ENCODE measurements at regions not wholly inside any gene's neighbourhood (a gene's known extent, or its start where the extent isn't known, plus 50 kb on each side); places are given as distances from the start of the nearest gene placed in this dataset.

DNA sequence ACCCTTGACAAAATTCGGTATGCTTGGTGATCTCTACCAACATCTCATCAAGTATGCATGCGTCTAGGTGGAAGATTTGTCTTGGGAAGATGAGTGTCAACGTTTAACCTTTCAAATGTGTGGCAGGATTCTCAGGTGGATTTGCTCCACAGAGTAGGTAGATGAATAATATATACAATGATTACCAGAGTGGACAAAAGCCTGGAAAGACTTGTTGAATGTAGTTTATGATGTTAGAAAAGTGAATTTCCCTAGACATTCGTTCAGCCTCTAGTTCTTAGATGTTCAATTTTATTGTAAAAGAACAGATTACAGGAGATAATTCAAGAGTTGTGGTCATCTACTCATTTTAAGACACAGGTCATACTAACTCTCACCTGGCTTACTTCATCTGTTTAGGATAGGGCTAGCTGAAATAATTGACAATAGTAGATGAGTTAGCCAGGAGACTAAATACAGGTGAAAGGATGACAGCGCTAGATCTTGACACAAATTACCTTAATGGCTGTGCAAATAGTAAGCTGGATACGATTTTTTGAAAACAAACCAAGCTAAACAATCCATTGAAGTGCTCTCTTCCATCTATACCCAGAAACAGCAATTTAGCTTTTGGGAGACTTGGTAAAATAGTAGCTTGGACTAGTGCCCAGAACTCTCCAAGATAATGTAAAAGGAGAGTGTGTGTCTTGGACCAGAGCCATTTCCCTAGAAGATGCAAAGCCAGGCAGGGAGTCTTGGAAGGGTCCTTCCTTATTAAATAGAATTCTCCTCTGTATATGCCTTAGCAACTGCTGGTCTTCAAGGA is 168.0 kb downstream of the DACT1 start:
- Histone ChIP-seq H3K4me3 (no peak overlapping the region), H3K4me1 (peaks cover 0 to 4% of the 10 kb centered on the region in 2 donors), H3K36me3 (no peaks in the 10 kb centered on the region), H3K27me3 (no peaks in the 10 kb centered on the region), H3K9me3 (no peaks in the 10 kb centered on the region), H3K27ac (no peak overlapping the region)
- DNase-seq, result no peak
- ATAC-seq, result no peak
- intact Hi-C loops (cut with DNase I; ENCODE audit: low total_unique reads) (no loop called here), in situ Hi-C loops (cut with MboI; ENCODE audit: low sequenced_read_pairs in 4 of 4) (no loop called here)
- TF ChIP-seq, protein P1, sequence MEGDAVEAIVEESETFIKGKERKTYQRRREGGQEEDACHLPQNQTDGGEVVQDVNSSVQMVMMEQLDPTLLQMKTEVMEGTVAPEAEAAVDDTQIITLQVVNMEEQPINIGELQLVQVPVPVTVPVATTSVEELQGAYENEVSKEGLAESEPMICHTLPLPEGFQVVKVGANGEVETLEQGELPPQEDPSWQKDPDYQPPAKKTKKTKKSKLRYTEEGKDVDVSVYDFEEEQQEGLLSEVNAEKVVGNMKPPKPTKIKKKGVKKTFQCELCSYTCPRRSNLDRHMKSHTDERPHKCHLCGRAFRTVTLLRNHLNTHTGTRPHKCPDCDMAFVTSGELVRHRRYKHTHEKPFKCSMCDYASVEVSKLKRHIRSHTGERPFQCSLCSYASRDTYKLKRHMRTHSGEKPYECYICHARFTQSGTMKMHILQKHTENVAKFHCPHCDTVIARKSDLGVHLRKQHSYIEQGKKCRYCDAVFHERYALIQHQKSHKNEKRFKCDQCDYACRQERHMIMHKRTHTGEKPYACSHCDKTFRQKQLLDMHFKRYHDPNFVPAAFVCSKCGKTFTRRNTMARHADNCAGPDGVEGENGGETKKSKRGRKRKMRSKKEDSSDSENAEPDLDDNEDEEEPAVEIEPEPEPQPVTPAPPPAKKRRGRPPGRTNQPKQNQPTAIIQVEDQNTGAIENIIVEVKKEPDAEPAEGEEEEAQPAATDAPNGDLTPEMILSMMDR (IDR thresholded peaks at IDR 0.05 in 4 of 5, conservative IDR thresholded peaks at IDR 0.05 in 1 of 5), result no peak
- no peak for TF ChIP-seq POLR2A (IDR thresholded peaks at IDR 0.05)

DNA sequence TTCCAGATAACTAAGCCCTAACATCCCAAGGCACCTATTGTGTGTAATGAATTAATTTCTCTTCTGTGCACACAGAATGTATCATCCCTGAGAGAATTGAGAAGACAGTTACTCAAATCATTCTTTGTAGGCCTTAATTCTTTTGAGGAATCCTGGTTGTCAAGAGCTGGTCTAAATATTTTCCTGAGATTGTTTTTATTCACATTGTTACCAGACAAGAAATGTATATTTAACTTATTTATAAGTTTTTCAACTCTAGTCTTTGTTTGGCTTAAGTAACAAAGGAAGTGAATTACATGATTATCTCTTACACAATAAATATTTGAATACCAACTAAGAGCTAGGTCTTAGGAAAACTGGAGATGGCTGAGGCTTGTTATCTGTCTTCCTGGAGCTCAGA is 169.4 kb downstream of the DACT1 start:
- peaks cover 4 to 10% of the 10 kb centered on the region in 2 donors for H3K4me1 ChIP-seq
- TF ChIP-seq, protein P1 (IDR thresholded peaks at IDR 0.05 in 4 of 5, conservative IDR thresholded peaks at IDR 0.05 in 1 of 5), result no peak
- TF ChIP-seq POLR2A (IDR thresholded peaks at IDR 0.05), result no peak
- ATAC-seq (no peak), DNase-seq (no peak)
- no peaks in the 10 kb centered on the region for H3K36me3 ChIP-seq
- no peaks in the 10 kb centered on the region for H3K9me3 ChIP-seq
- no peak overlapping the region for H3K4me3 ChIP-seq
- H3K27ac ChIP-seq, result no peak overlapping the region
- intact Hi-C loops (cut with DNase I; ENCODE audit: low total_unique reads), result no loop called here
- no peaks in the 10 kb centered on the region for H3K27me3 ChIP-seq
- in situ Hi-C loops (cut with MboI; ENCODE audit: low sequenced_read_pairs in 4 of 4), result no loop called here

DNA sequence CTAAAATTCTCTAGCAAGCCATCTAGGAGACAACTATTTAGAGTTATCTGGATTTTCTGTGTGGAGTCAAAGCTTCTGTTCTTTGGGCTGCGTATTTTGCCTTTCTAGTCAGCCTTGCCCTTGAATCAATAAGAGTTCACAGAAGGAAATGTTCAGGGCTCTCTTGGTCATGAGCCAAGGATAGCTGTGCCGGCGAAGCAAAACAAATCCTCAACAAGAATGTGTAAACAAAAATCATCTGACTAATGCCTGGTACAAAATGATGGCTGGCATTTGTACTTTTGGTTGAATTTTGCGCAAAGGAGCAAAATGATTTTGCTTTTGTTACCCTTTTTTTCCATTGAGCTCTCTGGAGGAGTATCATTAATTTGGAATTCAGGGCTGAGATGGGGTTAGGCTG is 171.1 kb downstream of the DACT1 start:
- Histone ChIP-seq H3K27me3 (no peaks in the 10 kb centered on the region), H3K4me3 (no peak overlapping the region), H3K36me3 (no peaks in the 10 kb centered on the region), H3K9me3 (no peaks in the 10 kb centered on the region), H3K4me1 (peaks cover 5 to 15% of the 10 kb centered on the region in 2 donors), H3K27ac (no peak overlapping the region)
- DNase-seq (no peak), ATAC-seq (peak in 1 of 2 donors; percentile 35)
- no peak for TF ChIP-seq POLR2A (IDR thresholded peaks at IDR 0.05)
- TF ChIP-seq, protein P1 (IDR thresholded peaks at IDR 0.05 in 4 of 5, conservative IDR thresholded peaks at IDR 0.05 in 1 of 5), result no peak
- in situ Hi-C loops (cut with MboI; ENCODE audit: low sequenced_read_pairs in 4 of 4), result no loop called here
- intact Hi-C loops (cut with DNase I; ENCODE audit: low total_unique reads), result no loop called here

DNA sequence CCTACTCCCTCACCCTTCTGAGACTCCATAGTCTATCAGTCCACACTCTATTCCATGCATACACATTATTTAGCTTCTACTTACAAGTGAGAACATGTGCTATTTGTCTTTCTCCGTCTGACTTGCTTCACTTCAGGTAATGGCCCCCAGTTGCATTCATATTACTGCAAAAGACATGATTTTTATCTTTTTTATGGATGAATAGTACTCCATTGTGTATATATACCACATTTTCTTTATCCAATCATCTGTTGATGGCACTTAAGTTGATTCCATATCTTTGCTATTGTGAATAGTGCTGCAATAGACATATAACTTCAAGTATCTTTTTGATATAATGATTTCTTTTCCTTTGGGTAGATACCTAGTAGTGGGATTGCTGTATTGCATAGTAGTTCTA is 171.8 kb downstream of the DACT1 start:
- H3K9me3 ChIP-seq, result no peaks in the 10 kb centered on the region
- H3K36me3 ChIP-seq, result no peaks in the 10 kb centered on the region
- intact Hi-C loops (cut with DNase I; ENCODE audit: low total_unique reads), result no loop called here
- peaks cover 5 to 15% of the 10 kb centered on the region in 2 donors for H3K4me1 ChIP-seq
- ATAC-seq (no peak), DNase-seq (no peak)
- H3K27me3 ChIP-seq, result no peaks in the 10 kb centered on the region
- no peak overlapping the region for H3K27ac ChIP-seq
- no peak overlapping the region for H3K4me3 ChIP-seq
- TF ChIP-seq, protein P1 (IDR thresholded peaks at IDR 0.05 in 4 of 5, conservative IDR thresholded peaks at IDR 0.05 in 1 of 5), result no peak
- TF ChIP-seq POLR2A (IDR thresholded peaks at IDR 0.05), result no peak
- in situ Hi-C loops (cut with MboI; ENCODE audit: low sequenced_read_pairs in 4 of 4), result no loop called here

All from gastrocnemius medialis (tissue), 4 donors.